ENCODE measurements at regions not wholly inside any gene's neighbourhood (a gene's known extent, or its start where the extent isn't known, plus 50 kb on each side); places are given as distances from the start of the nearest gene placed in this dataset.

- H3K4me2 ChIP-seq (ENCODE audit: insufficient read depth, low read length): no peak overlapping the region
- no peak overlapping the region for H3K4me3 ChIP-seq (replicated peaks in 1 of 3; ENCODE audit: insufficient read depth in 1 of 3, low read depth in 1 of 3, low read length in 3 of 3)
- dilution Hi-C loops (cut with MboI; ENCODE audit: extremely low pct_ligation_motif_present, low sequenced_read_pairs) (no loop called here), intact Hi-C loops (cut with micrococcal nuclease) (no loop called here)
- no TSS peak for BruUV-seq (replicated peaks)
- H3K9me3 ChIP-seq (replicated peaks; ENCODE audit: control insufficient read depth, insufficient read depth, low read length): no peaks in the 10 kb centered on the region
- H4K20me1 ChIP-seq (replicated peaks; ENCODE audit: control insufficient read depth, extremely low read depth, insufficient read depth, low read length): no peaks in the 10 kb centered on the region
- TF ChIP-seq POLR2A (IDR thresholded peaks at IDR 0.05; ENCODE audit: low read depth, low read length) (no peak), GATA2 (IDR thresholded peaks at IDR 0.05; ENCODE audit: insufficient read depth, insufficient read length, low read depth, low read length) (no peak), JUN (IDR thresholded peaks at IDR 0.05; ENCODE audit: borderline replicate concordance, insufficient read depth, insufficient read length, low read depth) (no peak), EZH2 (IDR thresholded peaks at IDR 0.05; ENCODE audit: borderline replicate concordance, low read depth, low read length, severe bottlenecking) (no peak), MYC (IDR thresholded peaks at IDR 0.05; ENCODE audit: low read depth, low read length) (no peak), MAX (IDR thresholded peaks at IDR 0.05; ENCODE audit: insufficient read depth, insufficient read length) (no peak), FOS (IDR thresholded peaks at IDR 0.05; ENCODE audit: borderline replicate concordance, insufficient read depth, low read length) (no peak), POLR2AphosphoS5 (IDR thresholded peaks at IDR 0.05; ENCODE audit: insufficient read depth, low read depth, low read length) (no peak)
- TF ChIP-seq, protein P1, sequence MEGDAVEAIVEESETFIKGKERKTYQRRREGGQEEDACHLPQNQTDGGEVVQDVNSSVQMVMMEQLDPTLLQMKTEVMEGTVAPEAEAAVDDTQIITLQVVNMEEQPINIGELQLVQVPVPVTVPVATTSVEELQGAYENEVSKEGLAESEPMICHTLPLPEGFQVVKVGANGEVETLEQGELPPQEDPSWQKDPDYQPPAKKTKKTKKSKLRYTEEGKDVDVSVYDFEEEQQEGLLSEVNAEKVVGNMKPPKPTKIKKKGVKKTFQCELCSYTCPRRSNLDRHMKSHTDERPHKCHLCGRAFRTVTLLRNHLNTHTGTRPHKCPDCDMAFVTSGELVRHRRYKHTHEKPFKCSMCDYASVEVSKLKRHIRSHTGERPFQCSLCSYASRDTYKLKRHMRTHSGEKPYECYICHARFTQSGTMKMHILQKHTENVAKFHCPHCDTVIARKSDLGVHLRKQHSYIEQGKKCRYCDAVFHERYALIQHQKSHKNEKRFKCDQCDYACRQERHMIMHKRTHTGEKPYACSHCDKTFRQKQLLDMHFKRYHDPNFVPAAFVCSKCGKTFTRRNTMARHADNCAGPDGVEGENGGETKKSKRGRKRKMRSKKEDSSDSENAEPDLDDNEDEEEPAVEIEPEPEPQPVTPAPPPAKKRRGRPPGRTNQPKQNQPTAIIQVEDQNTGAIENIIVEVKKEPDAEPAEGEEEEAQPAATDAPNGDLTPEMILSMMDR (IDR thresholded peaks at IDR 0.05; ENCODE audit: extremely low read depth in 1 of 2, insufficient read depth in 1 of 2, low read depth in 1 of 2, low read length in 2 of 2): no peak
- peaks cover 0 to 3% of the 10 kb centered on the region in 2 experiments for H3K27me3 ChIP-seq (ENCODE audit: control insufficient read depth in 2 of 2, insufficient read depth in 2 of 2, low read length in 2 of 2)
- no peak overlapping the region for H3K9ac ChIP-seq (replicated peaks; ENCODE audit: extremely low read depth, insufficient read depth, low read length)
- no peaks in the 10 kb centered on the region for H3K36me3 ChIP-seq (ENCODE audit: control insufficient read depth in 2 of 2, extremely low read depth in 1 of 2, insufficient read depth in 2 of 2, low read length in 2 of 2)
- DNase-seq (ENCODE audit: low read depth, low spot score): no peak
- no peaks in the 10 kb centered on the region for H3K9me1 ChIP-seq (replicated peaks; ENCODE audit: control insufficient read depth, extremely low read depth, insufficient read depth, low read length)
- no peaks in the 10 kb centered on the region for H3K79me2 ChIP-seq (ENCODE audit: control insufficient read depth, insufficient read depth, low read length)
- no peak overlapping the region for H3K27ac ChIP-seq (ENCODE audit: insufficient read depth, low read depth, low read length)
- ChIA-PET CTCF (no interaction called here), POLR2A (interaction anchor here (1.0 kb wide), 1 partner anchor 153 kb away, joined by 3 read pairs; the partner anchor contains the start of gene MAFB)
- H3K4me1 ChIP-seq (ENCODE audit: control insufficient read depth, extremely low read depth, insufficient read depth, low read length): no peaks in the 10 kb centered on the region
- FAIRE-seq: no peak
- no peak overlapping the region for H2AFZ ChIP-seq (ENCODE audit: low read depth, low read length)
Observed at GRCh38 chr20:40536808-40537207, 152.2 kb downstream of the MAFB start.
